ENCODE measurements at regions not wholly inside any gene's neighbourhood (a gene's known extent, or its start where the extent isn't known, plus 50 kb on each side); places are given as distances from the start of the nearest gene placed in this dataset.

DNA sequence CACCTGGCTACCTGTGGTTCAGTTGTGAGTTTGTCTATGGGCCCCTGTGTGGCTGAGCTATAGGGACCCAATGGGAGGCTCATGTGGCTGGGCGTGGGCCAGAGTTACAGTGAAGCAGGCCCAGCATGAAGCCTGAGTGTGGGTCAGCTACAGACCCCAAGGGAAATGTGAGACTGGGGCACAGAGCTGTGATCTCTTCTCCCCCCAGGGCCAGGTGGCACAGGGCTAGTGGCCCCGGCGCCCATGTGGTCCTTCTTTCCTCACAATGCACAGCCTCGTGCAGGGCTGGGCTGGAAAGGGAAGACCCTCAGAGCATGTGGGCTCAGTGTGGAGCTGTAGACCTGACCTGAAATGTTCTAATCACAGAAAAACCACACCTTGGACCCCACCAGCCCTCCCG lies 71.6 kb upstream of the NECTIN1 start:
- no peaks in the 10 kb centered on the region for H3K79me2 ChIP-seq (ENCODE audit: insufficient read depth, low read length)
- Mint-ChIP-seq H3K36me3 (ENCODE audit: low read depth, unreplicated experiment) (no peaks in the 10 kb centered on the region), H3K9me3 (ENCODE audit: unreplicated experiment) (peaks cover 3% of the 10 kb centered on the region), H3K27ac (ENCODE audit: unreplicated experiment) (no peak overlapping the region), H3K27me3 (ENCODE audit: low read depth, unreplicated experiment) (peaks cover 51% of the 10 kb centered on the region), H3K4me1 (ENCODE audit: low read depth, unreplicated experiment) (peaks cover 31% of the 10 kb centered on the region), H3K4me3 (ENCODE audit: unreplicated experiment) (no peak overlapping the region)
- H3K27ac ChIP-seq (ENCODE audit: low read depth, low read length) = no peak overlapping the region
- no peak overlapping the region for H3K4me3 ChIP-seq (ENCODE audit: insufficient read depth, low read depth, low read length)
- FAIRE-seq (no peak), DNase-seq (ENCODE audit: low read depth) (no peak)
- no peak overlapping the region for H2AFZ ChIP-seq (ENCODE audit: low read depth, low read length)
- no peaks in the 10 kb centered on the region for H3K9me3 ChIP-seq (ENCODE audit: insufficient read depth, low read depth, low read length)
- no peak overlapping the region for H3K9ac ChIP-seq (ENCODE audit: low read length)
- no peaks in the 10 kb centered on the region for H3K27me3 ChIP-seq (ENCODE audit: insufficient read depth, low read length)
- no peaks in the 10 kb centered on the region for H3K36me3 ChIP-seq (ENCODE audit: insufficient read depth, low read length)
- TF ChIP-seq EZH2 (IDR thresholded peaks at IDR 0.05; ENCODE audit: insufficient read depth, low read length) = no peak
- TF ChIP-seq, protein P1, sequence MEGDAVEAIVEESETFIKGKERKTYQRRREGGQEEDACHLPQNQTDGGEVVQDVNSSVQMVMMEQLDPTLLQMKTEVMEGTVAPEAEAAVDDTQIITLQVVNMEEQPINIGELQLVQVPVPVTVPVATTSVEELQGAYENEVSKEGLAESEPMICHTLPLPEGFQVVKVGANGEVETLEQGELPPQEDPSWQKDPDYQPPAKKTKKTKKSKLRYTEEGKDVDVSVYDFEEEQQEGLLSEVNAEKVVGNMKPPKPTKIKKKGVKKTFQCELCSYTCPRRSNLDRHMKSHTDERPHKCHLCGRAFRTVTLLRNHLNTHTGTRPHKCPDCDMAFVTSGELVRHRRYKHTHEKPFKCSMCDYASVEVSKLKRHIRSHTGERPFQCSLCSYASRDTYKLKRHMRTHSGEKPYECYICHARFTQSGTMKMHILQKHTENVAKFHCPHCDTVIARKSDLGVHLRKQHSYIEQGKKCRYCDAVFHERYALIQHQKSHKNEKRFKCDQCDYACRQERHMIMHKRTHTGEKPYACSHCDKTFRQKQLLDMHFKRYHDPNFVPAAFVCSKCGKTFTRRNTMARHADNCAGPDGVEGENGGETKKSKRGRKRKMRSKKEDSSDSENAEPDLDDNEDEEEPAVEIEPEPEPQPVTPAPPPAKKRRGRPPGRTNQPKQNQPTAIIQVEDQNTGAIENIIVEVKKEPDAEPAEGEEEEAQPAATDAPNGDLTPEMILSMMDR (IDR thresholded peaks at IDR 0.05; ENCODE audit: insufficient read depth, low read depth, low read length) = no peak
- H3K4me1 ChIP-seq (ENCODE audit: insufficient read depth, low read length) = peaks cover 12% of the 10 kb centered on the region
- H3K4me2 ChIP-seq (ENCODE audit: low read length) = no peak overlapping the region
- H4K20me1 ChIP-seq (ENCODE audit: insufficient read depth, low read length) = peaks cover under 1% of the 10 kb centered on the region

DNA sequence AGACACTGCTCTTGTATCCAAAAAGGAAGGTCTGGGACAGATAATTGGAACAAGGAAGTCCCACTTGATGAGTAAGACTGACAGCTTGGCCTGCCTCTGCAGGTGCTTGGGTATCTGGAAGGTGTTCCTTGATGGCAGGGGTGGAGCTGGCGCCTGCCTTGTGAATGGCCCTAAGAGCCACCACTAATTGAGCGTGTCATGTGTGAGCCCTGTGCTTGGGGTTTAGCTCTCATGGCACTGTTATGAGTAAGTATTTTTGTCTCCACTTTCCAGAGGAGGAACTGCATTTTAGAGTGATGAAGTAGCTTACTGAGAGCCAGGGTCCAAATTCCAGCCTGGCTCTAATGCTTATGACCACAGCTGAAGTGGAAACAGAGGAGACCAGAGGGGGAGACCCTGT lies 71.2 kb upstream of the NECTIN1 start:
- DNase-seq (ENCODE audit: low read depth) (peak; percentile 50), FAIRE-seq (no peak)
- no peaks in the 10 kb centered on the region for H3K79me2 ChIP-seq (ENCODE audit: insufficient read depth, low read length)
- H3K4me2 ChIP-seq (ENCODE audit: low read length) = no peak overlapping the region
- H3K36me3 Mint-ChIP-seq (ENCODE audit: low read depth, unreplicated experiment) = no peaks in the 10 kb centered on the region
- H3K9ac ChIP-seq (ENCODE audit: low read length) = no peak overlapping the region
- peaks cover 16% of the 10 kb centered on the region for H3K4me1 ChIP-seq (ENCODE audit: insufficient read depth, low read length)
- H3K27me3 Mint-ChIP-seq (ENCODE audit: low read depth, unreplicated experiment) = peaks cover 47% of the 10 kb centered on the region
- peak overlapping the region; percentile 47 for H3K27ac Mint-ChIP-seq (ENCODE audit: unreplicated experiment)
- no peaks in the 10 kb centered on the region for H3K36me3 ChIP-seq (ENCODE audit: insufficient read depth, low read length)
- H3K4me3 ChIP-seq (ENCODE audit: insufficient read depth, low read depth, low read length) = no peak overlapping the region
- H2AFZ ChIP-seq (ENCODE audit: low read depth, low read length) = no peak overlapping the region
- H3K9me3 Mint-ChIP-seq (ENCODE audit: unreplicated experiment) = peaks cover 3% of the 10 kb centered on the region
- no peak overlapping the region for H3K27ac ChIP-seq (ENCODE audit: low read depth, low read length)
- H3K9me3 ChIP-seq (ENCODE audit: insufficient read depth, low read depth, low read length) = no peaks in the 10 kb centered on the region
- peaks cover 3% of the 10 kb centered on the region for H4K20me1 ChIP-seq (ENCODE audit: insufficient read depth, low read length)
- TF ChIP-seq, protein P1 (IDR thresholded peaks at IDR 0.05; ENCODE audit: insufficient read depth, low read depth, low read length) = no peak
- TF ChIP-seq EZH2 (IDR thresholded peaks at IDR 0.05; ENCODE audit: insufficient read depth, low read length) = no peak
- peaks cover 32% of the 10 kb centered on the region for H3K4me1 Mint-ChIP-seq (ENCODE audit: low read depth, unreplicated experiment)
- H3K27me3 ChIP-seq (ENCODE audit: insufficient read depth, low read length) = no peaks in the 10 kb centered on the region
- peak overlapping the region; percentile 54 for H3K4me3 Mint-ChIP-seq (ENCODE audit: unreplicated experiment)

DNA sequence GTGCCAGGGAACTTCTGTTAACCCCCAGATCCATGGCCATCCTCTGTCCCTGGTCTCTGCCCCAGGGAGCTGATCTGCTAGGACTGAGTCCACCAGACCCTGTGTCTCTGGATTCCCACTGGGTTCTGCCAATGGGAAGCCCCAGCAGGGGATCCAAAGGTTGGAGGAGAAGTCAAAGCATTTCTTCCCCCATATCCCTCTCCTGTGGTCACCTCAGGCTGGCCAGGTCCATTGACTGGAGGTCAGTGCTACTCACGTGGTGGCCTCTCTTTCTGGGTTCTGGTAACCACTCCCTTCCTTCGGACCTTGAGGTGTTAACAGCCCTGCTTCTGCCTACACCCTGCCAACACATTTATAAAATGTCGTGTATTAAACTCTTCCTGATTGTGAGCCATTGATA lies 69.7 kb upstream of the NECTIN1 start:
- Mint-ChIP-seq H3K27ac (ENCODE audit: unreplicated experiment) (no peak overlapping the region), H3K9me3 (ENCODE audit: unreplicated experiment) (peaks cover 3% of the 10 kb centered on the region), H3K4me3 (ENCODE audit: unreplicated experiment) (no peak overlapping the region), H3K4me1 (ENCODE audit: low read depth, unreplicated experiment) (peaks cover 39% of the 10 kb centered on the region), H3K27me3 (ENCODE audit: low read depth, unreplicated experiment) (peaks cover 32% of the 10 kb centered on the region), H3K36me3 (ENCODE audit: low read depth, unreplicated experiment) (no peaks in the 10 kb centered on the region)
- no peak overlapping the region for H3K27ac ChIP-seq (ENCODE audit: low read depth, low read length)
- H3K27me3 ChIP-seq (ENCODE audit: insufficient read depth, low read length) = no peaks in the 10 kb centered on the region
- no peak for DNase-seq (ENCODE audit: low read depth)
- H3K9ac ChIP-seq (ENCODE audit: low read length) = no peak overlapping the region
- H3K4me1 ChIP-seq (ENCODE audit: insufficient read depth, low read length) = peaks cover 29% of the 10 kb centered on the region
- TF ChIP-seq, protein P1 (IDR thresholded peaks at IDR 0.05; ENCODE audit: insufficient read depth, low read depth, low read length) = no peak
- no peak for TF ChIP-seq EZH2 (IDR thresholded peaks at IDR 0.05; ENCODE audit: insufficient read depth, low read length)
- no peak for FAIRE-seq
- no peak overlapping the region for H3K4me2 ChIP-seq (ENCODE audit: low read length)
- H3K36me3 ChIP-seq (ENCODE audit: insufficient read depth, low read length) = no peaks in the 10 kb centered on the region
- no peaks in the 10 kb centered on the region for H3K79me2 ChIP-seq (ENCODE audit: insufficient read depth, low read length)
- no peaks in the 10 kb centered on the region for H3K9me3 ChIP-seq (ENCODE audit: insufficient read depth, low read depth, low read length)
- H2AFZ ChIP-seq (ENCODE audit: low read depth, low read length) = no peak overlapping the region
- H4K20me1 ChIP-seq (ENCODE audit: insufficient read depth, low read length) = peaks cover 3% of the 10 kb centered on the region
- no peak overlapping the region for H3K4me3 ChIP-seq (ENCODE audit: insufficient read depth, low read depth, low read length)

All from astrocyte (in vitro differentiated cells and primary cell).